AG20443 (cell line): ENCODE measurements at regions not wholly inside any gene's neighbourhood (a gene's known extent, or its start where the extent isn't known, plus 50 kb on each side); places are given as distances from the start of the nearest gene placed in this dataset.

Experiments
- DNase-seq: peaks from one replicate; pipeline ENCODE4 v3.0.0; 2012; ENCODE audit warnings: low spot score, mixed read lengths

DNA sequence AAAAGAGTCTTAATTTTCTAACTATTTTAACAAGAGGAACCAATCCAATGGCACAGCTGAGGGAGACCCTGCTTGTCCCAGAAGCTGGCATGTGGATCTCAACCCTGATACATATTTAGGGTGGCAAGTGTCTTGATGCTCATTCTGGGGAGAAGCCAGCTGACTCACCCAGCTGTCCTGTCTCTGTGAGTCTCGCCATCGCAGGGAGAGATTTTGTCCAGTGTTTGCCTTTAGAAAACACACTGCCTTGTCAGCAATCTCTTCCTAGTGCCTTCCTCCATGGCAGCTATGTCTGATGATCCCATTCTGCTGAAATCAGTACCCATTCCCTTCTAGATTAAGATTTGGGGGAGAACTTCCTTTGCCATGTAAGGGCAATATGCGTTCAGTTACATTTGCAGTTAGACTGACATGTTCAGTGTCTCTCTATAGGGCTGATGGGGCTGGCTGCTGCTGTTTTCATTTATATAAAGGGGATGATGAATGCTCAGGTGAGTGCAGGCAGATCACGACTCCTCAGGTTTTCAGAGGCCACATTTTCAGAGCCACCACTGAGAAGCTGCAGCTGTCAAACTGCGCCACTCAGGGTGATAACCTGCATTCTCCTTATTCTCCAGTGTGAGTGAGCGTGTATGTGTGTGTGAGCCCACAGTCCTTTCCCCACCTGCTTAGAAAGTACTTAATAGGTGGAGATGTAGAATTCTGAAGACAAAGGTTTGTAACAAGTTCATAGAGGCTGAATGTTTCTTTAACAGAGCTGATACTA lies 217.0 kb downstream of the GAS1 start:
- DNase-seq: no peak

DNA sequence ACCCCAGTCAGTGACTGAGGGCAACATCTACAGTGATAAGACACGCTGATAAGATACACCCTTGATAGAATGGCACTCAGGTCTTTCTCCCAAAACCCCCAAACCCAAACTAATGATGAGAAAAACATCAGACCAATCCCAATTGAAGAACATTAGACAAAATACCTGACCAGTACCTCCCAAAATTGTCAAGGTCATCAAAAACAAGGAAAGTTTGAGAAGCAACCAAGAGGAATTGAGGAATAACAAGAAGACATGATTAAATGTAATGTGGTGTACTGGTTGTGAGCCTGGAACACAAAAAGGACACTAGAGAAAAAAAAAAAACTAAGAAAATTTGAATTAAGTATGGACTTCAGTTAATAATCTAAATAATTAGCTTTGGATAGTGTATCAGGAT lies 222.8 kb downstream of the GAS1 start:
- no peak for DNase-seq

GRCh38 chr9:86723346-86723745 lies 224.0 kb downstream of the GAS1 start:
- no peak for DNase-seq

DNA sequence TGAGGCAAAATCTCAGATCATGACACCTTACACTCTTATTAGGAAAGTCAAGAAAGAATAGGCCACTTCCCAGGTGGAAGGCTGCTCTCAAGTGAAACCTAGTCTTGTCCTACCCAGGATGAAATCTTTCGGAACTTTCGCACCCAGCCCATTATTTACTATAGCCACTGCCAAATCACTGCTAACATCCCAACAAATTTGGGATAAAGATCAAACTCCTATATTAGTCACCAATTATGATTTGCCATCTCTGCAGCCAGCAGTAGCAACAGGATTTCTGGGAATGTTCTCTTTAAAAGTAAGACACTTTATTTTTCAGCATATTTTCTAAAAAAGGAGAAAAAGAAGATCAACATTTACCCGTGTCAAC lies 224.6 kb downstream of the GAS1 start:
- DNase-seq: no peak

GRCh38 chr9:86721843-86722705 lies 225.2 kb downstream of the GAS1 start:
- peak; percentile 83 for DNase-seq

DNA sequence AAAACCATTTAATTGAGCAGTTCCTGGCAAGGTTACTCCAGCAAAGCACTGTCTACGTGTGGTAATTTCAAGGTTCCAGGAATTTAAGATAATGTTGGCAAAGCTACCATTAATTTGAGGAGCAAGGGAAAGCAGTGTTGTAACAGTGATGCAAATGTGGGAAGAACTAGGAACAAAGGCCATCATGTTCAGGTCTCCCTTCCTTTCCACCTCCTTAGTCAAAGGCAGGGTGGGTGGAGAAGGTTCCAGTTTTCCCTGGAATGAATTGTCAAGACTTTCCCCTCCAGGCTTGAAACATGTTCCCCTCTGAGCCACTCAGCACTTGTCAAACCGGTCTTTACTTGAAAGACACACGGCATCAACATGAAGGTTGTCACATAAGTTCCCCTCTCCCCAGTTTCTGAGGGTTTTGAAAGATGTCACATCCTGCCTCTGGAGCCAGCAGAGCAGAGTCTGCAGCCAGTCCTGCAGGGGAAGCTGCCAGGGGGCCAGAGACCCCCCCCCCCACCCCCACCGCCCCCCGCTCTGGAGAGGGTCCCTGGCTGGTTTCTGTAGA lies 226.0 kb downstream of the GAS1 start:
- no peak for DNase-seq

DNA sequence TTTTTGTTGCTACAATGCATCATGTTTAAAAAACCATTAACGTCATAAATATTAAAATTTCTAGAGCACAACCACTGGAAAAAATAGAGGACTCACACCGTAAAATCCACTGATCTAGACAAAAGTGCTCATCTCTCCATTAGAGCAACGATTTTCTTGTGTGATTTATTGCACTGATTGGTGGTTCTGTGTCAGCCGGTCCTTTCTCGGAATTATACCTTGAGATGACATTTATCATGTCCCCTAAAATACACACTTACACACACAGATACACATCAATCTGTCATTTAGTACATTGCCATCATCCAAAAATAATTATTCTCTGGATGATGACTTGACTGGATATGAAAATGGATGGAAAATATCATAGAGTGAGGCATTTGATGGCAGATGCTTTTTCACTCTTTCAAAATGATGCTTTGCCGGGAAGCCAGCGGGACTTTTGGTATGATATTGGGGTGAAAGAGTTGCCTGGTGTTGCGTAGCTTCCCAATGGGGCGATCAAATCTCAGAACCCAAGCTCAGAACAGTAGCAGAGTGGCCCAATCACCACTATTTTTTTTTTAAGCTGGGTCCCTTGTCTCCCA lies 226.6 kb downstream of the GAS1 start:
- DNase-seq: no peak

- no peak for DNase-seq
These were observed 228.8 kb downstream of the GAS1 start for GRCh38 chr9:86718388-86719049.

DNA sequence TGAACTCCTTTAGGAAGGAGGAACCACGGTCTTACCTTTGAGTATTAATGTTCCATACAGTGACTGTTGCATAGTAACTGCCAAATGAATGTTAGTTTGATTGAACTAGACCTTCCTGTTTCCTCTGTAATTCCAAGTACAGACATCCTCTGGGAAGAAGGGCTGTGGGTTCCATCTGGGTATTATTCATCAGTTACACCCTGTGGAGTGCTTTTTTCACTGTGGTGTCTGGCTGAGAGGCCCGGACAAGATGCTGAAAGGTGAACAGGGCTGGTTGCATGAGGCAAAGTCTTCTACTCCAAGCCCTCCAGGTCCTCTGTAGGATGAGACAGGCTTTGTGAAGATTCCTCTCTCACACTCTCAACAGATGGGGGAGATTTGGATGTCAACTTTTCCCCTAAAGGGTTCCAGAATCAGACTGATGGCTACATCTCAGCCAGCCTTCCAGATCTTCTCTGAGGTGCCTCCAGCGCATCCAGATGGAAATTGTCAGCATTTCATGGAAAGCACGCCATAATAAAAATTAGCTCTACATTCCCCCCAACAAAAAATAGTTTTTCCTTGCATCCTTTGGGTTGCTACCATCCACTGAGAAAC lies 230.9 kb downstream of the GAS1 start:
- DNase-seq: no peak

- DNase-seq: peak; percentile 67
These were observed 232.3 kb downstream of the GAS1 start for GRCh38 chr9:86714999-86715398.

- DNase-seq: peak; percentile 63
These were observed 233.3 kb downstream of the GAS1 start for GRCh38 chr9:86713970-86714369.

- DNase-seq: no peak
These were observed 233.8 kb downstream of the GAS1 start for GRCh38 chr9:86713470-86713869.

DNA sequence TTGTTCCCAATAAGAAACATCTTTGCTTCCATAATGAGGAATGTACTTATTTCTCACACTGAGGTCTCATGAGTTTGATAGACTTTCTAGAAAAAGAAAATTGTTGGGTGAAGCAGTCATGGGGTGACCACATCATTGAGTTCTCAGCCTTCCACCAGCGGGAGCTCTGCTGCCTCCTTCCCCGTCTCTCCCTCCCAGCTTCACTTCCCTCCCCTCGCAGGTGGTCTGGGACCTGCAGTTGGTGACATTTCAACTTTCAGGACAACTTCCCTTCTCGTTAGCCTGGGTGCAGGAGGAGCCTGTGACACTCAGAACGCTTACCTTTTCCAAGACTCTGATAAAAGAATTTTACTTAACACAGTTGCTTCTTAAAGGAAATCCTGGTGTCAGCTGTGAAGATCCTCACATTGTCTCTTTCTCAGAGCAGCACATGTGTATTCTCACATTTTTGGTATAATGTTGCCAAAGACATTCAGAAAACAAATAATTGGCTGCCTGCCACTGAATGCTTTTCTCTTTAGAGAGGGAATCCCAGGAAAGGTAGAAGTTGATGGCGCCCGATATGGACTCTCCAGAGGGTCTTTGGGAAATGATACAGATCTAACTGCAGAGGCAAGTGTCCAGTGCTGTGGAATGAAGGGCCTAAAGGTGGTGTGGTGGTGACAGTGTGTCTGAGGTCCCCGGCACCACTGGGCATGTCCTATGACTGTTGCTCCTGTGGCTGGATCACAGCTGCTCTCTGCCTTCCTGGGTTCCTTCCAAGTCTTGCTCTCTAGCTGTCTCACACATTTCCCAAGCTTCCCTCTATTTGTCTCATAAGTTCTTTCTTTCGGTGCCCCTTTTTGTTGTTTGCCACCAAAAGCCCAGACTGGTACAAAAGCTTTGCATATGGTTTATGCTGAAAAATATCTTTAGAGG lies 238.1 kb downstream of the GAS1 start:
- DNase-seq: no peak

DNA sequence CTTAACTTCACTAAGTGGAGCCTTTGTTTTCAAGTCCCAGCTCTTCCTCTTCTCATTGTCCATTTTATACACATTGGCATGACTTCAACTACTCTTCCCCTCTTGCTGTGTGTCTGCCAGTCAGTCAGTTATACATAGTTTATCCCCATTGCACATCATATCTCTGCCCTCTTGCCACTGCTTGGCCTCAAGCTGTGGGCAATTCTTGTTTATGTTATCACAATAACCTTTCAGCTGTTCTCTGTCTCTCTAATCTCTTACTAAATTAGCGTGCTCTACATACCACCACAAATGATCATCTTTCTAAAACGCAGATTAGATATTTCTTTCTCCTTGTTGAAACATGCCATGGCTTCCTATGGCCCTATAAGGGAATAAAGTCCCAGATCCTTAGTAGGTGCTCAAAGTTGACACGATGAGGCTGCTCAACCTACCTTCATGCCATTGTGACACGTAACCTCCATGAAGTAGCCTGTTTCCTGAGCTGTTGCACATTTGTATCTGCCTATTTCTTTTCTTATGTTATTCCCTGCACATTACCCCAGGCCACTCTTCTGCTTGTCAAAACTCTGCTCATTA lies 239.3 kb downstream of the GAS1 start:
- no peak for DNase-seq

DNA sequence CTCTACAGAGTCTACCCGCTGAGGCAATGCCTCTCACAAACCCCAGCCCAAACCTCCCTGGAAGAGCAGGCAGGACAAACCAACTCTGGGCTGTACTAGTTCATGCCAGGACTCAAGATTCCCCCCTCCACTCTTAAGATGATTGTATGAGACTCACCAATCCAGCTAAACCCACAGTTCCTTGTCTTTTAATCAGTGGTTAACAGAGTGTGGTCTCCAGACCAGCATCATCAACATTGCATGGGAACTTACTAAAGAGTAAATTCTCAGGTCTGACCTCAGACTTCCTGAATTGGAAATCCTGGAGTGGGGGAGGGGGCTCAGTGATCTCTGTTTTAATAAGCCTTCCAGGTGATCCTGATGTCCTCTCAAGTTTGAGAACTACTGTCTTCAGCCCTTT lies 240.9 kb downstream of the GAS1 start:
- DNase-seq: no peak

DNA sequence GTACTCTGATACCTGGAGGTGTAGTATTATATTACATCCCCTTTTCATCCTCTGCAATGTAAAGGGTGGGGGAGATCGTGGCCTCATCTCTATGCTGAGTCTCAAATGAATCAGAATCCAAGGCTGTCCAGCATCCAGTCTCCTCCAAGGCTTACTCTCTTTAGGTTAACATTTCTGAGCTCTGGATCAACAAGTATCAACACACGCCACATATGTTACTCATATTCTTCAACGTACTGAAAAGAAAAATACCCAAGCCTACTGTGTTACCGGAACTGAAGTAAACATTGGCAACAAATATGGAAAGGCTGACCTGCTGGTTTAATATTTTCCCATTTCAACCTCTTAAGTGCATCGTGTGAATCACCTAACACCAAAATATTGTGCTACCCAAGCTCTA lies 241.8 kb downstream of the GAS1 start:
- DNase-seq: no peak

DNA sequence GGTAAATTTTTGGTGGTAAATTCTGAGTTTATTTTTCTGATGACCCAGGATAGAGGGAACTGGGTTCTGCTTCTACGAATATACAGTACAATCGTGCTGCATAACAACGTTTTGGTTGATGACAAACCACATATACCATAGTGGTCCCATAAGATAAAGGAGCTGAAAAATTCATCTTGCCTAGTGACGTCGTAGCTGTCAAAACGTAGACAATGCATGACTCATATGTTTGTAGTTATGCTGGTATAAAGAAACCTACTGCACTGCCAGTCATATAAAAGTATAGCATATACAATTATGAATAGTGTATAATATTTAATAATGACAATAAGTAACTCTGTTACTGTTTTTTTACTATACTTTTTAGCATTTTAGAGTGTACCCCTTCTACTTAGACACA lies 244.0 kb downstream of the GAS1 start:
- DNase-seq: no peak

GRCh38 chr9:86700629-86701028 lies 246.7 kb downstream of the GAS1 start:
- DNase-seq: peak; percentile 83

- DNase-seq: no peak
These were observed 249.3 kb downstream of the GAS1 start for GRCh38 chr9:86697999-86698398.

- no peak for DNase-seq
These were observed 250.1 kb downstream of the GAS1 start for GRCh38 chr9:86697213-86697612.
